HCT116 (cell line): ENCODE measurements at regions not wholly inside any gene's neighbourhood (a gene's known extent, or its start where the extent isn't known, plus 50 kb on each side); places are given as distances from the start of the nearest gene placed in this dataset.

Experiments
- CTCF ChIP-seq, 3 experiments: fragments of 200-600 bp in 1 of 3; sonication (generic) in 1 of 3; IDR thresholded peaks in 2 of 3; conservative IDR thresholded peaks in 1 of 3; 2 replicates each; pipeline ENCODE4 v1.5.1; 2012 to 2017; ENCODE audit warnings: low read depth in 2 of 3, low read length in 2 of 3, antibody characterized with exemption in 1 of 3, borderline replicate concordance in 1 of 3, control low read depth in 1 of 3, mild to moderate bottlenecking in 1 of 3, mixed read lengths in 1 of 3, mixed run types in 1 of 3, moderate library complexity in 1 of 3; ENCODE audit not compliant: insufficient read depth in 1 of 3
- RAD21 ChIP-seq: IDR thresholded peaks from 2 replicates; pipeline ENCODE4 v1.6.1; 2012; ENCODE audit warnings: low read depth, mild to moderate bottlenecking
- SIN3A ChIP-seq: IDR thresholded peaks from 2 replicates; pipeline ENCODE4 v1.6.1; 2012; ENCODE audit warnings: low read depth
- YY1 ChIP-seq: IDR thresholded peaks from 2 replicates; pipeline ENCODE4 v1.6.1; 2011; ENCODE audit warnings: low read length, low read depth, moderate library complexity, mild to moderate bottlenecking; ENCODE audit not compliant: insufficient replicate concordance; ENCODE audit errors: extremely low read depth

- TF ChIP-seq SIN3A (no peak), YY1 (no peak), CTCF (IDR thresholded peaks at IDR 0.05 in 2 of 3, conservative IDR thresholded peaks at IDR 0.05 in 1 of 3; ENCODE audit: borderline replicate concordance in 1 of 3, insufficient read depth in 1 of 3, low read depth in 2 of 3, low read length in 2 of 3) (no peak), RAD21 (no peak)
Measured at GRCh38 chr9:124188331-124189110, 69.2 kb upstream of the NEK6 start.
